Hepatocyte (in vitro differentiated cells): ENCODE measurements at regions not wholly inside any gene's neighbourhood (a gene's known extent, or its start where the extent isn't known, plus 50 kb on each side); places are given as distances from the start of the nearest gene placed in this dataset.

ENCODE experiments used
- CTCF ChIP-seq: fragments of 200-600 bp; sonication (generic); IDR thresholded peaks from 2 replicates; pipeline ENCODE4 v1.5.1; 2016; ENCODE audit warnings: antibody characterized with exemption, mild to moderate bottlenecking; ENCODE audit not compliant: poor library complexity
- EZH2 ChIP-seq: fragments of 200-600 bp; sonication (generic); IDR thresholded peaks from 2 replicates; pipeline ENCODE4 v1.6.1; 2016; ENCODE audit warnings: antibody characterized with exemption, mild to moderate bottlenecking, borderline replicate concordance

- TF ChIP-seq CTCF (no peak), EZH2 (no peak)
Measured at GRCh38 chr4:14865804-14866203, 136.5 kb upstream of the CPEB2 start.
